NT2/D1 (cell line): ENCODE measurements at regions not wholly inside any gene's neighbourhood (a gene's known extent, or its start where the extent isn't known, plus 50 kb on each side); places are given as distances from the start of the nearest gene placed in this dataset.

Experiments used
- DNase-seq: peaks from one replicate; pipeline ENCODE4 v3.0.0-alpha.2; 2011; ENCODE audit warnings: low read depth, low spot score
- H3K27me3 ChIP-seq: 2 replicates; pipeline ENCODE4 v1.6.0; 2011; ENCODE audit warnings: mild to moderate bottlenecking; ENCODE audit not compliant: insufficient read length, insufficient read depth
- H3K36me3 ChIP-seq: 2 replicates; pipeline ENCODE4 v1.6.1; 2011; ENCODE audit warnings: mild to moderate bottlenecking, low read length, mixed read lengths; ENCODE audit not compliant: insufficient read depth, insufficient read length
- H3K4me1 ChIP-seq: 2 replicates; pipeline ENCODE4 v1.5.1; 2011; ENCODE audit not compliant: insufficient read depth, insufficient read length
- H3K4me3 ChIP-seq: 2 replicates; pipeline ENCODE4 v1.5.1; 2011; ENCODE audit warnings: low read depth; ENCODE audit not compliant: insufficient read length
- H3K9ac ChIP-seq: 2 replicates; pipeline ENCODE4 v1.6.0; 2011; ENCODE audit warnings: low read depth; ENCODE audit not compliant: insufficient read length
- H3K9me3 ChIP-seq: 2 replicates; pipeline ENCODE4 v1.5.1; 2011; ENCODE audit warnings: mild to moderate bottlenecking, low read length; ENCODE audit not compliant: insufficient read depth
- SUZ12 ChIP-seq: IDR thresholded peaks from 2 replicates; pipeline ENCODE4 v1.6.1; 2011; ENCODE audit not compliant: insufficient read length, insufficient read depth; ENCODE audit errors: extremely low read depth
- YY1 ChIP-seq: IDR thresholded peaks from 2 replicates; pipeline ENCODE4 v1.6.1; 2011; ENCODE audit not compliant: insufficient read length, insufficient read depth
- ZNF274 ChIP-seq: IDR thresholded peaks from 2 replicates; pipeline ENCODE4 v1.6.1; 2011; ENCODE audit warnings: mild to moderate bottlenecking, low read depth, low read length

DNA sequence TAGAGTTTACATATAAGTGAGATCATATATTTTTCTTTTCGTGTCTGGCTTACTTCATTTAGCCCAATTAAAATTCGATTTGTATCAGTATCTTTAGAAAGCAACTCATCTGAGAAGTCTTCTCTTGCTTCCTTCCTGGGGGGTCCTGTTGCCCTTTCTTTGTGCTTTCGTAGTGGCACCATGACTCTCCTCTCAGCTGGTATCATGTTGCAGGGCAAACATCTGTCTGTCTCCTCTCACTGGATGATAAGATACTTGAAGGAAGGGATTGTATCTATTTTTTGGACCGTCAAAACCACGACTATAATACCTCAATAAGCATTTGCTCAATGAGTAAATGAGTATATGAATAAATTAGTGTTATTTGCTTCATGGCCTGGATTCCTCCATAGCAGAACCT lies 382.5 kb upstream of the SORCS1 start:
- H3K4me3 ChIP-seq, result no peak overlapping the region
- no peaks in the 10 kb centered on the region for H3K36me3 ChIP-seq
- no peak for DNase-seq
- TF ChIP-seq SUZ12 (no peak), ZNF274 (no peak), YY1 (no peak)
- no peak overlapping the region for H3K9ac ChIP-seq
- H3K9me3 ChIP-seq, result no peaks in the 10 kb centered on the region
- no peaks in the 10 kb centered on the region for H3K27me3 ChIP-seq
- H3K4me1 ChIP-seq, result no peaks in the 10 kb centered on the region

DNA sequence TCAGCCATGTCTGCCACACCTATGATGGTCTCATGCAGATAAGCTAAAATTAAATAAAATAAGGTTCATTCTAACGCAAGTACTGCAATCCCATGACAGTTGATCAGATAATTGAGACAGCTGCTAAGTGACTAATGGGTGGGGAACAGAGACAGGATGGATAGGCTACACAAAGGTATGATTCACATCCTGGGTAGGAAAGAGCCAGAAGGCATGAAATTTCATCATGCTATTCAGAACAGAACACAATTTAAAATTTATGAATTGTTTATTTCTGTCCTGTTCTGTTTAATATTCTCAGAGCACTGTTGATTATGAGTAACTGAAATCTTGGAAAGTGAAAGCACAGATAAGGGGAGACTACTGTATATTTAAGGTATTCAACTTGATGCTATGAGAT lies 381.8 kb upstream of the SORCS1 start:
- Histone ChIP-seq H3K36me3 (no peaks in the 10 kb centered on the region), H3K9me3 (no peaks in the 10 kb centered on the region), H3K9ac (no peak overlapping the region), H3K4me3 (no peak overlapping the region), H3K4me1 (no peaks in the 10 kb centered on the region), H3K27me3 (no peaks in the 10 kb centered on the region)
- TF ChIP-seq SUZ12, result no peak
- no peak for TF ChIP-seq ZNF274
- TF ChIP-seq YY1, result no peak
- no peak for DNase-seq

DNA sequence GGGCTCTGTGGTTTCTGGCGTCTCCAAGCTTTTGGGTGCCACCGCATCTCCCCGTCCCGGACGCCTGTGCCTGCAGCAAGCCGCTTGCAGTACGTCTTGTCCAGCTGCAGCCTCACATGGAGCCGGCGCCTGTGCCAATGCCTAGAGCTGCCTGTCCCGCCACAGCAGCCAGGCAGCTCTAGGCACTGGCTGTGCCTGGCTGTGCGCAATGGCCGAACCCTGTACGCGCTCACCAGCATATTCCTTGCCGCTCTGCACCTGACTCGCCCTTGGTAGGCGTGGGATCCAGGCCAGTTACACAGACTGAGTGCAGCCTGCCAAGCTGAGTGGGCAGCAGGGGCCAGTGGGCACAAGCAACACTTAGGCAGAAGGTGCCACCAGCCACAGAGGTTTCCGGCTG lies 381.2 kb upstream of the SORCS1 start:
- no peaks in the 10 kb centered on the region for H3K36me3 ChIP-seq
- no peak for TF ChIP-seq SUZ12
- no peak for TF ChIP-seq ZNF274
- TF ChIP-seq YY1, result no peak
- no peaks in the 10 kb centered on the region for H3K27me3 ChIP-seq
- DNase-seq, result no peak
- no peak overlapping the region for H3K9ac ChIP-seq
- no peaks in the 10 kb centered on the region for H3K9me3 ChIP-seq
- H3K4me3 ChIP-seq, result no peak overlapping the region
- H3K4me1 ChIP-seq, result no peaks in the 10 kb centered on the region

DNA sequence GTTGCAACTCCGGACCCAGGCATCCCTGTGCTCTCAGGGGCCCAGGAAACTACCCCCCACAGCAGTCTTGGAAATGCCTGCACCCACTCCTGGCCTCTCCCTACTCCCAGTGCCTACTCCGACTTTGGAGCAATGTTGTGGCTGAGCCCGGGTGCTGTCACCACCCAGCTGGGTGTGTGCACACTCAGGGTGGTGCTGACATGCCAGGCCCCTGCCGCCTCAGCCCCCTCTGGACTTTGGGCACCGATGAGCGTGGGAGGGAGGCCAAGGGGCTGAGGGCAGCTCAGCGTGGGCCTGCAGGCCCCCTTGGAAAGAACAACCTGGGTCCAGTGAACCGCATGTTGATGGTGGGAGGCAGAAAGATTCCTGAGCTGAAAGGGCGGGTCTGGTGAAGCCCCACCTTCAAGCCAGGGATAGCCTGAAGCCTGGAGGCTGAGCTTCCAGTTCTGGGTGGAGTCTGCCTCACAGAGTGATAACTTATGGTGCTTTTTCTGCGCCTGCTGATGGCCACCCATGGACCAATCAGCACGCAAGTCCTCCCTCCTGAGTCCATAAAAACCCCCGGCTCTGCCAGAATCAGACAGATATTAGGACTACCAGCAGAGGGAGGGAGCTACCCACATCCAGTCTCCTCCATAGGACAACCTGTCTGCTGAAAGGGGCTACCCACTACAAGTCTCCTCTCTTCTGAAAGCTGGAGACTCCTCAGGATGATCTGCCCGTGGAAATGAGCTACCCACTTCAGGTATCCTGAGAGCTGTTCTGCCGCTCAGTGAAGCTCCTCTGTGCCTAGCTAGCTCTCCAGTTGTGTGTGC lies 380.4 kb upstream of the SORCS1 start:
- no peak for TF ChIP-seq SUZ12
- TF ChIP-seq YY1, result no peak
- TF ChIP-seq ZNF274, result no peak
- Histone ChIP-seq H3K36me3 (no peaks in the 10 kb centered on the region), H3K4me1 (no peaks in the 10 kb centered on the region), H3K9me3 (no peaks in the 10 kb centered on the region), H3K9ac (no peak overlapping the region), H3K4me3 (no peak overlapping the region), H3K27me3 (no peaks in the 10 kb centered on the region)
- DNase-seq, result no peak

DNA sequence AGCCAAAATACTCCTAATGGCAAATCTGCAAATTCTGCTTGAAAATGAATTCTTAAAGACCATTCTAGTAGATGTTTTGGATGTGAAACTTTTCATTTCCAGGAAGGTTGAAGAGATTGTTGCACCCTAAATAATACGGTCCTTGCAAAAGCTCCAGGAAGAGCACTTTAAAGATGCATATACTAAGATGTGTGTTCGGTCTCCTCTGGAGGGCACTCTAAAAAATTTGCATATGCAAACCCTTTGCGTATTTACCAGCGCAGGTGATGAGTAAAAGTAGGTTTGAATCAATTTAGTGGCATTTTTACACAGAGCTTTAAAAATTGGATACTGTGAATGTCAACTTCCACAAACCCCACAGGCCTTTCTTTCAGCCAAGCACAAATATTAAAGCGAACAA lies 378.1 kb upstream of the SORCS1 start:
- Histone ChIP-seq H3K27me3 (no peaks in the 10 kb centered on the region), H3K36me3 (no peaks in the 10 kb centered on the region), H3K9me3 (no peaks in the 10 kb centered on the region), H3K4me3 (no peak overlapping the region), H3K4me1 (no peaks in the 10 kb centered on the region), H3K9ac (no peak overlapping the region)
- DNase-seq, result no peak
- TF ChIP-seq ZNF274 (no peak), SUZ12 (no peak), YY1 (no peak)

DNA sequence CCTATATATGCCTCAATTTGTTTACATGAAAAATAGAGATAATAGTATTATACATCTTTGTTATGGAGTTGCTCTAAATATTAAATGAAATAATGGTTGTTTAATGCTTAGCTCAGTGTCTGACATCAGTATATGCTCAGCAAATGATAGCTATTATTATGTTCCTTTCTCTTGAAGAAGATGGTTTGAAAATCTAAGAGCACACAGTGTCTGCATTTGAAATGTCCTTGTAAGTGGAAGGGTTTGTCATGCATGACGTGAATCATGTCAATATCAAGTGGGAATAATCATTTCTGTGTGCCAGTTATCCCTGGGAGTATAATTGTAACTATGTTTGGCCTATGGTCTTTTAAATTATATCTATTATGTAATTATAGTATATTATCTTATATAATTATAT lies 377.5 kb upstream of the SORCS1 start:
- no peaks in the 10 kb centered on the region for H3K36me3 ChIP-seq
- no peak for DNase-seq
- H3K27me3 ChIP-seq, result no peaks in the 10 kb centered on the region
- H3K4me3 ChIP-seq, result no peak overlapping the region
- no peak for TF ChIP-seq ZNF274
- TF ChIP-seq YY1, result no peak
- no peak for TF ChIP-seq SUZ12
- no peaks in the 10 kb centered on the region for H3K9me3 ChIP-seq
- no peak overlapping the region for H3K9ac ChIP-seq
- H3K4me1 ChIP-seq, result no peaks in the 10 kb centered on the region

DNA sequence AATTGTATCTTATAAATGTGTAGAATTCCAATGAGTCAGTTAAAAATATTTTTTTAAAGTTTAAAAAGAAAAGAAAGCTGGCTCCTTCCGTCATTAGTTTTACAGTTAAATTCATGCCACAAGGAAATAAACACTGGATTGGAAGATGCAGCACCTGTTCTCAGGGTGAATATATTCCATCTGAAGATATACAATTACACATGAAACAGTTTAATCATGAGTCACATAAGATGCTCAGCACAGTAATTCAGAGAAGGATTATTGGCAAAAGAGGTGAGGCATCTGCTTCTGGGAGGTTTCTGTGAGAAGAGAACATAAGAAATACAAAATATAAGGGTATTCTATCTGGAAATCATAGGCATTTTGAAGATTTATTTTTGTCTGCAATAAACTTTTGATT lies 376.5 kb upstream of the SORCS1 start:
- DNase-seq, result no peak
- H3K36me3 ChIP-seq, result no peaks in the 10 kb centered on the region
- no peaks in the 10 kb centered on the region for H3K27me3 ChIP-seq
- no peaks in the 10 kb centered on the region for H3K9me3 ChIP-seq
- H3K4me1 ChIP-seq, result no peaks in the 10 kb centered on the region
- H3K9ac ChIP-seq, result no peak overlapping the region
- H3K4me3 ChIP-seq, result no peak overlapping the region
- TF ChIP-seq ZNF274 (no peak), YY1 (no peak), SUZ12 (no peak)

DNA sequence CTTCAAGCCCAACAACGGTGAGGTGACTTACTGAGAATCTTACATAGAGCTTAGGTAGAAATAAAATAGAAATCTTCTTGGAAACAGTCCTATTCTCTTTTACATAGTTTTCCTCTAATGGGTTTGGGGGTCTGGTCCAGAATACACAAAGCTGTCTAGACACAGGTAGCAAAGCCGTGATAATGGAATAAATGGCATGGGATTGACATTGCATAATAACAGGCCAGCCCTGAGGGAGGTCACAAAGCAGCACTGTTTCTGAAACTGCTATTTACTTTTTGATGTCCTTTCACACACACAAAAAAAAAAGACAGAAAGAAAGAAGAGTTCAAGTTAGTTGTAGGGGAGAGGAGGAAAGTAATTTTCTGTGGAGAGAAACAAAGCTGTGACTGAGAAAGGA lies 364.8 kb upstream of the SORCS1 start:
- Histone ChIP-seq H3K4me1 (no peaks in the 10 kb centered on the region), H3K9ac (no peak overlapping the region), H3K4me3 (no peak overlapping the region), H3K36me3 (no peaks in the 10 kb centered on the region), H3K27me3 (no peaks in the 10 kb centered on the region), H3K9me3 (no peaks in the 10 kb centered on the region)
- no peak for DNase-seq
- TF ChIP-seq YY1 (no peak), ZNF274 (no peak)
